Testis (tissue), 2 donors: ENCODE measurements at regions not wholly inside any gene's neighbourhood (a gene's known extent, or its start where the extent isn't known, plus 50 kb on each side); places are given as distances from the start of the nearest gene placed in this dataset.
"Not testable (repeated sequence)": the region's sequence is repeated elsewhere in the genome, so short reads cannot be mapped to it uniquely, and the experiment has no call there.

ENCODE experiments used
- DNase-seq: peaks from one replicate; pipeline ENCODE4 v3.0.0-alpha.2; 2019
- H3K27ac ChIP-seq, 2 donors: fragments of 200-600 bp; sonication (generic); one replicate each; pipeline ENCODE4 v1.5.1; 2019
- H3K27me3 ChIP-seq: fragments of 200-600 bp; sonication (generic); one replicate; pipeline ENCODE4 v1.5.1; 2019
- H3K36me3 ChIP-seq: fragments of 200-600 bp; sonication (generic); one replicate; pipeline ENCODE4 v1.5.1; 2017; ENCODE audit warnings: low read depth; ENCODE audit errors: missing control alignments
- H3K4me1 ChIP-seq: fragments of 200-600 bp; sonication (generic); one replicate; pipeline ENCODE4 v1.5.1; 2019
- H3K4me3 ChIP-seq, 2 donors: fragments of 200-600 bp; sonication (generic); one replicate each; pipeline ENCODE4 v1.5.1; 2017 to 2019
- H3K9me3 ChIP-seq: fragments of 200-600 bp; sonication (generic); one replicate; pipeline ENCODE4 v1.5.1; 2017
- CTCF ChIP-seq, 3 experiments: fragments of 450-650 bp in 2 of 3; fragments of 200-600 bp in 1 of 3; sonication (generic) in 1 of 3; IDR thresholded peaks; one replicate each; pipeline ENCODE4 v1.5.1; 2016 to 2019; ENCODE audit warnings: antibody characterized with exemption in 3 of 3, mild to moderate bottlenecking in 2 of 3, moderate library complexity in 1 of 3
- POLR2A ChIP-seq: fragments of 450-650 bp; IDR thresholded peaks from one replicate; pipeline ENCODE4 v1.6.1; 2017; ENCODE audit warnings: antibody characterized with exemption, mild to moderate bottlenecking, moderate library complexity
- WGBS, 2 donors: methylation state at CpG; one replicate each; pipeline ENCODE4 v1.1.5; 2018; 5-methylcytosine and 5-hydroxymethylcytosine counted together
- intact Hi-C: fragments of 100-400 bp; cut with DNase I; formaldehyde crosslinking; loops from one replicate; pipeline ENCODE4 v1.15.1; 2023; ENCODE audit warnings: low total_unique reads

GRCh38 chr14:99035712-99036610, 236.0 kb downstream of the BCL11B start:
- no peak for TF ChIP-seq CTCF (IDR thresholded peaks at IDR 0.05)
- no peak for TF ChIP-seq POLR2A
- H3K36me3 ChIP-seq, result no peaks in the 10 kb centered on the region
- peak; percentile 81 for DNase-seq
- no peaks in the 10 kb centered on the region for H3K27me3 ChIP-seq
- H3K9me3 ChIP-seq, result no peaks in the 10 kb centered on the region
- WGBS, 2 donors, result 17 to 27% methylated on average over 11 to 25 of the region's 30 CpGs
- no peaks in the 10 kb centered on the region for H3K4me1 ChIP-seq
- intact Hi-C loops, result no loop called here
- H3K4me3 ChIP-seq, result no peak overlapping the region
- peak overlapping the region in 1 of 2 donors; percentile 50 for H3K27ac ChIP-seq

DNA sequence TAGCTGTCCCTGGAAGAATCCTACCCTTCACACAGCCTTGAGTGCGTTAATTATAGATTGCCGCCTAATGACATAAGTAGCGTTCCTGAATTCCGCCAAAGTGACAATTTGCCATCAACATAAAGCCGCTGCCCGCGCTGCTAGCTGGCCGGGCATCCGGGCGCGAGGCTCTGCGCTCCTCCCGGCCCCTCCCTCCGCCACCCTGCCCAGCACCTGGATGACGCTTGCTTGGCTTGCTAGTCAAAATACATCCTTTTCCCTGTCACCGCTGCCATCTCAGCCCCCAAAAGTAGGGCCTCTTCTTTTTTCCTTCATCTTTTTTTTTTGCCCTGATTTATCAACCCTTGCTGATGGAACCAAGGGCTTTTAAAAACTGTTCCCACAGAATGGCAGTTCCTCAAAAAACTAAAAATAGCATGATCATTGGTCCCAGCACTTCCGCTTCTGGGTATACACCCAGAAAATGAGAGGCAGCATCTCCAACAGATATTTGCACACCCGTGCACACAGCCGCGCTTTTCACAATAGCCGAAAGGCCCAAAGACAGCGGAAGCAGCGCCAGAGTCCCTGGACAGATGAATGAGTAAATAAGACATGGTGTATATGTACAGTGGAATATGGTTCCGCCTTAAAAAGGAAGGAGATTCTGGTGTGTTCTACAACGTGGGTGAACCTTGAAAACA, 235.2 kb downstream of the BCL11B start:
- peak overlapping the region in 1 of 2 donors; percentile 50 for H3K27ac ChIP-seq
- DNase-seq, result peak; percentile 22
- no peaks in the 10 kb centered on the region for H3K4me1 ChIP-seq
- no peaks in the 10 kb centered on the region for H3K9me3 ChIP-seq
- WGBS, 2 donors, result 85 to 91% methylated on average over 19 to 25 of the region's 25 CpGs
- H3K36me3 ChIP-seq, result no peaks in the 10 kb centered on the region
- no peaks in the 10 kb centered on the region for H3K27me3 ChIP-seq
- no peak for TF ChIP-seq CTCF (IDR thresholded peaks at IDR 0.05)
- no peak for TF ChIP-seq POLR2A
- intact Hi-C loops, result no loop called here
- no peak overlapping the region for H3K4me3 ChIP-seq

- H3K9me3 ChIP-seq, H3K27me3 ChIP-seq, H3K4me1 ChIP-seq, intact Hi-C loops, H3K36me3 ChIP-seq, DNase-seq, H3K27ac ChIP-seq, H3K4me3 ChIP-seq: not testable (repeated sequence)
- WGBS, 2 donors, result 86 to 95% methylated on average over 1 of the region's 1 CpG
These were observed 234.7 kb downstream of the BCL11B start for GRCh38 chr14:99037326-99037725.

DNA sequence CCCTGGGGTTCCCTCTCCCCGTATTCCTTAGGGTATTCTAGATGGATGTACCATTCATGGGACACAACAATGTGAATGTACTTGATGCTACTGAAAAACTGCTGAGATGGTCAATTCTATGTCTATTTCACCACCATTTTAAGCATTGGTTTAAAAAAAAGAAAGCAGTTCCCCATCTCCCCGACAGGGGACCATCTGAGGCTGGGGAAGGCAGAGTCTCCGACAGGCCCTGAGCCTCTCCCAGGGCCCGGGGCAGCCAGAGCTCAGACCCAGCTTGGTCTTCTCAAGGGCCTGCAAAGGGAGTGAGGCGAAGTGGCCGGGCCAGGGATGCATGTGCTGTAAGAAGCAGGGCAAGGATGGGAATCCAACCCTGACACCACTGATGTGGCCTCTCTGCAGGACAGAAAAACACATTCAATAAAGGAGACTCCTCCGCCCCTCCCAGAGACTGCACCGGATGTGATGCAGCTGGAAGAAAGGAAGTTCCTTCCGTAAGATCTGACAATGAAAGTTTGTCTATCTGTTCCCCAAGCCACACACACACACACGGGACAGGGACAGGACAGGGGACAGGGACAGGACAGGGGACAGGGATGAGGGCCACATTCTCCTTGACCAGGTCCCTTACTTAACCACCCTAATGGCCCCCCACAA, 234.1 kb downstream of the BCL11B start:
- TF ChIP-seq POLR2A (no peak), CTCF (IDR thresholded peaks at IDR 0.05) (no peak)
- H3K27ac ChIP-seq, result no peak overlapping the region

DNA sequence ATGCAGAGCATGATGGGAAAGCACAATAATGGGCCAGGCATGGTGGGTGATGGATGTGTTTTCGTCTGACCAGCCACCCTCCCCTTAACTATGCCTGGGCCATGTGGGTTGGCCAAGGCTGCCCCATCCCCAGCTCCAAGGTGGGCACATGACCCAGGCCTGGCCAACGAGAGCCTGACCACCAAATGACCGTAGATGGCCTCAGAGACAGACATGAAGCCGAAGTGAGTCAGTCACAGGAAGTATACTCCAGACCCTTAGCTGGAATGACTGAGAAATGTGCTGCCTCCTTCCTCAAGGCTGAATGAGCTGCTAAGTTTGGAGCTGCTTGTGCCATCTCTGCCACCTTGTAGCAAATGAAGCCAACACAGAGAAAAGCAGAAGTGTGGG, 233.6 kb downstream of the BCL11B start:
- Histone ChIP-seq H3K4me3 (no peak overlapping the region), H3K27ac (no peak overlapping the region)
- no peak for DNase-seq

More for the DNA sequence above, 234.1 kb downstream of the BCL11B start:
- H3K4me3 ChIP-seq, result no peak overlapping the region
- H3K9me3 ChIP-seq, result no peaks in the 10 kb centered on the region
- no peak for DNase-seq
- H3K36me3 ChIP-seq, result no peaks in the 10 kb centered on the region
- no peaks in the 10 kb centered on the region for H3K4me1 ChIP-seq
- WGBS, 2 donors, result 72 to 81% methylated on average over 10 of the region's 10 CpGs
- intact Hi-C loops, result no loop called here
- no peaks in the 10 kb centered on the region for H3K27me3 ChIP-seq

More for the DNA sequence above, 233.6 kb downstream of the BCL11B start:
- Histone ChIP-seq H3K36me3 (no peaks in the 10 kb centered on the region), H3K27me3 (no peaks in the 10 kb centered on the region), H3K9me3 (no peaks in the 10 kb centered on the region), H3K4me1 (no peaks in the 10 kb centered on the region)
- intact Hi-C loops, result no loop called here
- TF ChIP-seq POLR2A, result no peak
- no peak for TF ChIP-seq CTCF (IDR thresholded peaks at IDR 0.05)
- 75 to 100% methylated on average over 3 of the region's 4 CpGs for WGBS, 2 donors
